Astrocyte (in vitro differentiated cells and primary cell): ENCODE measurements at regions not wholly inside any gene's neighbourhood (a gene's known extent, or its start where the extent isn't known, plus 50 kb on each side); places are given as distances from the start of the nearest gene placed in this dataset.

Experiments used
- DNase-seq: peaks from one replicate; pipeline ENCODE4 v3.0.0-alpha.2; 2010; ENCODE audit warnings: low read depth
- FAIRE-seq: peaks from 2 replicates; lab custom pipeline; 2011; peaks lifted over from hg19 to GRCh38; lab: Jason Lieb, UNC
- H2AFZ ChIP-seq: 2 replicates; pipeline ENCODE4 v1.6.0; 2012; ENCODE audit warnings: low read depth, low read length, inconsistent platforms
- H3K27ac ChIP-seq: 2 replicates; pipeline ENCODE4 v1.5.1; 2011; ENCODE audit warnings: low read depth, low read length, inconsistent platforms
- H3K27me3 ChIP-seq: 2 replicates; pipeline ENCODE4 v1.6.0; 2011; ENCODE audit warnings: low read length, inconsistent platforms; ENCODE audit not compliant: insufficient read depth
- H3K36me3 ChIP-seq: 2 replicates; pipeline ENCODE4 v1.5.1; 2011; ENCODE audit warnings: low read length, inconsistent platforms; ENCODE audit not compliant: insufficient read depth
- H3K4me1 ChIP-seq: 2 replicates; pipeline ENCODE4 v1.5.1; 2011; ENCODE audit warnings: low read length, inconsistent platforms; ENCODE audit not compliant: insufficient read depth
- H3K4me2 ChIP-seq: 2 replicates; pipeline ENCODE4 v1.6.0; 2012; ENCODE audit warnings: low read length, inconsistent platforms
- H3K4me3 ChIP-seq: 2 replicates; pipeline ENCODE4 v1.5.1; 2011; ENCODE audit warnings: low read depth, mild to moderate bottlenecking, low read length, inconsistent platforms; ENCODE audit not compliant: insufficient read depth
- H3K79me2 ChIP-seq: 2 replicates; pipeline ENCODE4 v1.6.0; 2012; ENCODE audit warnings: mild to moderate bottlenecking, low read length, inconsistent platforms; ENCODE audit not compliant: insufficient read depth
- H3K9ac ChIP-seq: 2 replicates; pipeline ENCODE4 v1.6.0; 2012; ENCODE audit warnings: mild to moderate bottlenecking, low read length, inconsistent platforms
- H3K9me3 ChIP-seq: 2 replicates; pipeline ENCODE4 v1.5.1; 2012; ENCODE audit warnings: low read depth, mild to moderate bottlenecking, low read length, inconsistent platforms; ENCODE audit not compliant: insufficient read depth
- H4K20me1 ChIP-seq: 2 replicates; pipeline ENCODE4 v1.6.0; 2012; ENCODE audit warnings: low read length, inconsistent platforms; ENCODE audit not compliant: insufficient read depth
- H3K27ac Mint-ChIP-seq: one replicate; pipeline ENCODE4 v1.8.0; 2021; ENCODE audit warnings: mild to moderate bottlenecking, mixed read lengths; ENCODE audit not compliant: unreplicated experiment
- H3K27me3 Mint-ChIP-seq: one replicate; pipeline ENCODE4 v1.8.0; 2021; ENCODE audit warnings: low read depth, mixed read lengths; ENCODE audit not compliant: unreplicated experiment
- H3K36me3 Mint-ChIP-seq: one replicate; pipeline ENCODE4 v1.8.0; 2021; ENCODE audit warnings: low read depth, mixed read lengths; ENCODE audit not compliant: unreplicated experiment
- H3K4me1 Mint-ChIP-seq: one replicate; pipeline ENCODE4 v1.8.0; 2021; ENCODE audit warnings: low read depth, mixed read lengths; ENCODE audit not compliant: unreplicated experiment
- H3K4me3 Mint-ChIP-seq: one replicate; pipeline ENCODE4 v1.8.0; 2021; ENCODE audit warnings: mild to moderate bottlenecking, moderate library complexity, mixed read lengths; ENCODE audit not compliant: unreplicated experiment
- H3K9me3 Mint-ChIP-seq: one replicate; pipeline ENCODE4 v1.8.0; 2021; ENCODE audit warnings: mild to moderate bottlenecking, mixed read lengths; ENCODE audit not compliant: unreplicated experiment
- CTCF ChIP-seq: IDR thresholded peaks from 2 replicates; pipeline ENCODE4 v1.5.1; 2011; ENCODE audit warnings: low read depth, mild to moderate bottlenecking, inconsistent platforms, low read length, moderate library complexity; ENCODE audit not compliant: insufficient read depth
- EZH2 ChIP-seq: IDR thresholded peaks from 2 replicates; pipeline ENCODE4 v1.6.1; 2012; ENCODE audit warnings: mild to moderate bottlenecking, low read length, inconsistent platforms; ENCODE audit not compliant: insufficient read depth

- Mint-ChIP-seq H3K9me3 (peaks cover 1% of the 10 kb centered on the region), H3K4me1 (no peaks in the 10 kb centered on the region), H3K36me3 (no peaks in the 10 kb centered on the region), H3K27me3 (peaks cover 18% of the 10 kb centered on the region), H3K4me3 (no peak overlapping the region), H3K27ac (no peak overlapping the region)
- H3K4me2 ChIP-seq = no peak overlapping the region
- H3K4me1 ChIP-seq = no peaks in the 10 kb centered on the region
- no peak for FAIRE-seq
- no peaks in the 10 kb centered on the region for H3K9me3 ChIP-seq
- H3K79me2 ChIP-seq = no peaks in the 10 kb centered on the region
- no peaks in the 10 kb centered on the region for H4K20me1 ChIP-seq
- no peak for DNase-seq
- no peak overlapping the region for H3K27ac ChIP-seq
- H2AFZ ChIP-seq = no peak overlapping the region
- H3K9ac ChIP-seq = no peak overlapping the region
- H3K36me3 ChIP-seq = no peaks in the 10 kb centered on the region
- H3K4me3 ChIP-seq = no peak overlapping the region
- H3K27me3 ChIP-seq = no peaks in the 10 kb centered on the region
- TF ChIP-seq CTCF (no peak), EZH2 (no peak)
Observed at GRCh38 chr14:56716705-56717104, 93.6 kb downstream of the OTX2 start.

- Histone ChIP-seq H3K4me3 (no peak overlapping the region), H4K20me1 (no peaks in the 10 kb centered on the region), H2AFZ (no peak overlapping the region), H3K27ac (no peak overlapping the region), H3K4me2 (no peak overlapping the region), H3K36me3 (no peaks in the 10 kb centered on the region), H3K9ac (no peak overlapping the region), H3K4me1 (no peaks in the 10 kb centered on the region), H3K9me3 (no peaks in the 10 kb centered on the region), H3K79me2 (no peaks in the 10 kb centered on the region), H3K27me3 (no peaks in the 10 kb centered on the region)
- Mint-ChIP-seq H3K9me3 (peaks cover 1% of the 10 kb centered on the region), H3K4me1 (no peaks in the 10 kb centered on the region), H3K27ac (no peak overlapping the region), H3K36me3 (no peaks in the 10 kb centered on the region), H3K27me3 (peaks cover 18% of the 10 kb centered on the region), H3K4me3 (no peak overlapping the region)
- no peak for FAIRE-seq
- no peak for DNase-seq
- TF ChIP-seq CTCF (no peak), EZH2 (no peak)
Observed at GRCh38 chr14:56715938-56716337, 94.3 kb downstream of the OTX2 start.

- H3K27ac Mint-ChIP-seq = no peak overlapping the region
- no peaks in the 10 kb centered on the region for H3K36me3 ChIP-seq
- H3K4me1 ChIP-seq = no peaks in the 10 kb centered on the region
- H3K4me1 Mint-ChIP-seq = no peaks in the 10 kb centered on the region
- no peaks in the 10 kb centered on the region for H3K79me2 ChIP-seq
- FAIRE-seq = no peak
- H3K4me3 ChIP-seq = no peak overlapping the region
- H3K27me3 ChIP-seq = no peaks in the 10 kb centered on the region
- no peak overlapping the region for H3K4me3 Mint-ChIP-seq
- H3K9me3 Mint-ChIP-seq = no peaks in the 10 kb centered on the region
- no peak overlapping the region for H3K4me2 ChIP-seq
- H4K20me1 ChIP-seq = no peaks in the 10 kb centered on the region
- peaks cover 26% of the 10 kb centered on the region for H3K27me3 Mint-ChIP-seq
- TF ChIP-seq CTCF (no peak), EZH2 (no peak)
- no peak for DNase-seq
- H3K9ac ChIP-seq = no peak overlapping the region
- no peaks in the 10 kb centered on the region for H3K9me3 ChIP-seq
- H2AFZ ChIP-seq = no peak overlapping the region
- no peak overlapping the region for H3K27ac ChIP-seq
- H3K36me3 Mint-ChIP-seq = no peaks in the 10 kb centered on the region
Observed at GRCh38 chr14:56709201-56709600, 101.1 kb downstream of the OTX2 start.
